PFSK-1 (cell line): ENCODE measurements at regions not wholly inside any gene's neighbourhood (a gene's known extent, or its start where the extent isn't known, plus 50 kb on each side); places are given as distances from the start of the nearest gene placed in this dataset.

Source experiments
- POLR2AphosphoS5 ChIP-seq: IDR thresholded peaks from 2 replicates; pipeline ENCODE4 v1.6.1; 2012; ENCODE audit warnings: low read depth, mild to moderate bottlenecking, control low read depth, low read length, moderate library complexity
- SIN3A ChIP-seq: IDR thresholded peaks from 2 replicates; pipeline ENCODE4 v1.6.1; 2012; ENCODE audit warnings: mild to moderate bottlenecking, low read length, moderate library complexity, borderline replicate concordance; ENCODE audit not compliant: insufficient read depth
- TAF1 ChIP-seq: IDR thresholded peaks from 2 replicates; pipeline ENCODE4 v1.6.1; 2012; ENCODE audit warnings: low read length, control low read depth, borderline replicate concordance; ENCODE audit not compliant: insufficient read depth

DNA sequence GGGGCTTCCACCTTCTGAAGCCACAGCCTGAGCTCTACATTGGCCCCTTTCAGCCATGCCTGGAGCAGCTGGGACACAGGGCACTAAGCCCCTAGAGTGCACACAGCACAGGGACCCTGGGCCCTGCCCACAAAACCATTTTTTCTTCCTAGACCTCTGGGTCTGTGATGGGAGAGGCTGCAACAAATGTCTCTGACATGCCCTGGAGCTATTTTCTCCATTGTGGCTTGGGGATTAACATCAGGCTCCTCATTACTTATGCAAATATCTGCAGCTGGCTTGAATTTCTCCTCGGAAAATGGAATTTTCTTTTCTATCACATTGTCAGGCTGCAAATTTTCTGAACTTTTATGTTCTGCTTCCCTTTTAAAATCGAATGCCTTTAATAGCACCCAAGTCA is 795.7 kb downstream of the LTN1 start:
- TF ChIP-seq SIN3A (no peak), POLR2AphosphoS5 (no peak), TAF1 (no peak)
